ENCODE measurements at regions not wholly inside any gene's neighbourhood (a gene's known extent, or its start where the extent isn't known, plus 50 kb on each side); places are given as distances from the start of the nearest gene placed in this dataset.

GRCh38 chr21:35134309-35134708 lies 85.2 kb upstream of the RUNX1 start:
- TF ChIP-seq, protein P1, sequence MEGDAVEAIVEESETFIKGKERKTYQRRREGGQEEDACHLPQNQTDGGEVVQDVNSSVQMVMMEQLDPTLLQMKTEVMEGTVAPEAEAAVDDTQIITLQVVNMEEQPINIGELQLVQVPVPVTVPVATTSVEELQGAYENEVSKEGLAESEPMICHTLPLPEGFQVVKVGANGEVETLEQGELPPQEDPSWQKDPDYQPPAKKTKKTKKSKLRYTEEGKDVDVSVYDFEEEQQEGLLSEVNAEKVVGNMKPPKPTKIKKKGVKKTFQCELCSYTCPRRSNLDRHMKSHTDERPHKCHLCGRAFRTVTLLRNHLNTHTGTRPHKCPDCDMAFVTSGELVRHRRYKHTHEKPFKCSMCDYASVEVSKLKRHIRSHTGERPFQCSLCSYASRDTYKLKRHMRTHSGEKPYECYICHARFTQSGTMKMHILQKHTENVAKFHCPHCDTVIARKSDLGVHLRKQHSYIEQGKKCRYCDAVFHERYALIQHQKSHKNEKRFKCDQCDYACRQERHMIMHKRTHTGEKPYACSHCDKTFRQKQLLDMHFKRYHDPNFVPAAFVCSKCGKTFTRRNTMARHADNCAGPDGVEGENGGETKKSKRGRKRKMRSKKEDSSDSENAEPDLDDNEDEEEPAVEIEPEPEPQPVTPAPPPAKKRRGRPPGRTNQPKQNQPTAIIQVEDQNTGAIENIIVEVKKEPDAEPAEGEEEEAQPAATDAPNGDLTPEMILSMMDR (IDR thresholded peaks at IDR 0.05; ENCODE audit: extremely low read depth, missing control alignments): no peak
- no peak for DNase-seq (ENCODE audit: low spot score)

DNA sequence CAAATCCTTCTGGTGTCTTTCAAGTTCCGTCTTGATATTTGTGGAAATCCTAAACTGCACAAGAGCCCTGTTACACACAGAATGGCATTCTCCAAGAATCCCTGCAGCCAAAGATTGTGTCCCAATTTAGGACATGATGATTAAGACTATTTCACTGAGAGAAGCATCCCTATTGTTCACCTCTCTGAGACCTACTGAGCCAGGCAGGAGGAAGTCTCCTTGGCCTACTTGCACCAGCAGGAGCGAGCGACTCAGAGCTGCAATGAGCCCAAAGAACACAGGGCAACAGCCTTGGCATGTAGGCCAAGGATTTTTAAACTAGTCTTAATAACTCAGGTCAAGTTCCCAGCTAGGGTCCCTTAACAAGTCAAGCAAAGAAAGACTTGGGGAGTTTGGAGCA lies 79.4 kb upstream of the RUNX1 start:
- DNase-seq (ENCODE audit: low spot score): no peak
- TF ChIP-seq, protein P1 (IDR thresholded peaks at IDR 0.05; ENCODE audit: extremely low read depth, missing control alignments): no peak

DNA sequence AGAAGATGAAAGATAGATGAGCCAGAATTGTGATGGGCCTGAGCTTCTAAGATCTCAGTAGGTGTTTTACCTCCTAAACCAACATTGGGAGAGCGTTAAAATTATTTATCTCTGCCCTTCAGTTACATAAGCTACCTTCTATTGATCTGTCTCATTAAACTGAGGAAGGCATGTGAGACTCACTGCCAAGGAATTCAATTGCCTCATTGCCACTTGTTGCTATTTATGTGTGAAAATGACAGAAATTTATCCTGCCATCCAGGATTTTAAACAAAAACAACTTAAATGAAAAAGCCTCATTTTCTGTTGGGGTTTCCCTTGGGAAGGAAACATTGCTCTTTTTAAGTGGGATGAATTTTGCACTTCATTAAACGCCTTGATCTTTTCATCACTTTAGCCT lies 78.7 kb upstream of the RUNX1 start:
- DNase-seq (ENCODE audit: low spot score): no peak
- TF ChIP-seq, protein P1 (IDR thresholded peaks at IDR 0.05; ENCODE audit: extremely low read depth, missing control alignments): no peak

GRCh38 chr21:35127026-35127425 lies 77.9 kb upstream of the RUNX1 start:
- DNase-seq (ENCODE audit: low spot score): no peak
- TF ChIP-seq, protein P1 (IDR thresholded peaks at IDR 0.05; ENCODE audit: extremely low read depth, missing control alignments): no peak

DNA sequence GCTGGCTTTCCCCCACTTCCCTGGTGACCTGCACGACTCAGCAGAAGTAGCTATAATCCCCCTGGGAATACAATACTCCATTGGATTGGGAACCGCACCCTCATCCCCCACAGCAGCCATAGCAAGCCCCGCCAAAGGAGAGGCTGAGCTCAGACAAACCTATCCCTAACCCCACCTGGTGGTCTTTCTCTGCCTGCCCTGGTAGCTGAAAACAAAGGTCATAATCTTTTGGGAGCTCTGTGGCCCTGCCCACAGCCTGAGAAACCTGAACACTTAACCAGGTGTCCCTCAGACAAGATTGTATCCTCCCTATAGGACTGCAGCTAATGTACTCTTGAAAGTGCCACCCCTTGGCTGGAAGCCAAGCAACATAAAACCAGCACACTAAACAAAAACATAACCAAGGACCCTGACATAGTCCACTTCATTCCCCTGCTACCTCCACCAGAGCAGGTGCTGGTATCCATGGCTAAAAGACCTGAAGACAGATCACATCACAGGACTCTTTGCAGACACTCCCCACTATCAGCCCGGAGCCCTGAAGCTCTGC lies 71.6 kb upstream of the RUNX1 start:
- no peak for DNase-seq (ENCODE audit: low spot score)
- TF ChIP-seq, protein P1 (IDR thresholded peaks at IDR 0.05; ENCODE audit: extremely low read depth, missing control alignments): no peak

GRCh38 chr21:35119501-35120047 lies 70.5 kb upstream of the RUNX1 start:
- TF ChIP-seq, protein P1 (IDR thresholded peaks at IDR 0.05; ENCODE audit: extremely low read depth, missing control alignments): no peak
- no peak for DNase-seq (ENCODE audit: low spot score)

- DNase-seq (ENCODE audit: low spot score): no peak
These were observed 67.7 kb upstream of the RUNX1 start for GRCh38 chr21:35116777-35117176.

More at GRCh38 chr21:35116777-35117176, 67.7 kb upstream of the RUNX1 start:
- TF ChIP-seq, protein P1 (IDR thresholded peaks at IDR 0.05; ENCODE audit: extremely low read depth, missing control alignments): no peak
